Neural cell (in vitro differentiated cells): ENCODE measurements at regions not wholly inside any gene's neighbourhood (a gene's known extent, or its start where the extent isn't known, plus 50 kb on each side); places are given as distances from the start of the nearest gene placed in this dataset.

Experiments used
- H2AFZ ChIP-seq: fragments of 200-600, 300-800 bp; sonication (generic), shearing (Covaris generic); 2 replicates; pipeline ENCODE4 v1.6.0; 2014; ENCODE audit warnings: low read depth, mild to moderate bottlenecking, antibody characterized with exemption, low read length, moderate library complexity
- H3F3A ChIP-seq: fragments of 200-600 bp; shearing (Covaris generic); 2 replicates; pipeline ENCODE4 v1.6.1; 2016; ENCODE audit warnings: mild to moderate bottlenecking, moderate library complexity, mixed read lengths, antibody characterized with exemption, low read length; ENCODE audit not compliant: insufficient read depth, poor library complexity, severe bottlenecking
- H3K27ac ChIP-seq: fragments of 200-600, 300-800 bp; sonication (generic), shearing (Covaris generic); 2 replicates; pipeline ENCODE4 v1.5.1; 2014; ENCODE audit warnings: mild to moderate bottlenecking, low read length, moderate library complexity
- H3K27me3 ChIP-seq: fragments of 300-800, 200-600 bp; sonication (generic), shearing (Covaris generic); 2 replicates; pipeline ENCODE4 v1.6.0; 2014; ENCODE audit warnings: mild to moderate bottlenecking, low read depth, low read length, moderate library complexity; ENCODE audit not compliant: insufficient read depth
- H3K36me3 ChIP-seq: fragments of 300-800, 200-600 bp; sonication (generic), shearing (Covaris generic); 2 replicates; pipeline ENCODE4 v1.5.1; 2014; ENCODE audit warnings: mild to moderate bottlenecking, antibody characterized with exemption, low read length, moderate library complexity; ENCODE audit not compliant: insufficient read depth
- H3K4me2 ChIP-seq: fragments of 300-800, 200-600 bp; sonication (generic), shearing (Covaris generic); 2 replicates; pipeline ENCODE4 v1.6.0; 2014; ENCODE audit warnings: mild to moderate bottlenecking, low read length
- H3K4me3 ChIP-seq: fragments of 300-800, 200-600 bp; sonication (generic), shearing (Covaris generic); 2 replicates; pipeline ENCODE4 v1.5.1; 2014; ENCODE audit warnings: mild to moderate bottlenecking, low read length, moderate library complexity
- H3K79me2 ChIP-seq: fragments of 200-600 bp; shearing (Covaris generic); replicated peaks from 2 replicates; pipeline ENCODE4 v1.6.0; 2014; ENCODE audit warnings: mild to moderate bottlenecking, low read length, moderate library complexity; ENCODE audit not compliant: insufficient read depth
- H3K9ac ChIP-seq: fragments of 300-800, 200-600 bp; sonication (generic), shearing (Covaris generic); 2 replicates; pipeline ENCODE4 v1.6.1; 2016; ENCODE audit warnings: mild to moderate bottlenecking, low read length, mixed read lengths
- H3K9me2 ChIP-seq: fragments of 200-600 bp; shearing (Covaris generic); 2 replicates; pipeline ENCODE4 v1.6.1; 2016; ENCODE audit warnings: mild to moderate bottlenecking, low read length, mixed read lengths; ENCODE audit not compliant: insufficient read depth
- H3K9me3 ChIP-seq: fragments of 200-600, 300-800 bp; sonication (generic), shearing (Covaris generic); 2 replicates; pipeline ENCODE4 v1.6.1; 2016; ENCODE audit warnings: mild to moderate bottlenecking, mixed run types, low read length, moderate library complexity, mixed read lengths
- H4K20me1 ChIP-seq: fragments of 200-600 bp; shearing (Covaris generic); 2 replicates; pipeline ENCODE4 v1.6.1; 2016; ENCODE audit warnings: mild to moderate bottlenecking, mixed run types; ENCODE audit not compliant: insufficient read depth
- CTCF ChIP-seq: fragments of 450-650 bp; IDR thresholded peaks from 2 replicates; pipeline ENCODE4 v1.5.1; 2014; ENCODE audit warnings: antibody characterized with exemption, mild to moderate bottlenecking, moderate library complexity; ENCODE audit not compliant: poor library complexity, severe bottlenecking
- EP300 ChIP-seq: fragments of 450-650 bp; conservative IDR thresholded peaks from 2 replicates; pipeline ENCODE4 v1.6.1; 2014; ENCODE audit warnings: antibody characterized with exemption, mild to moderate bottlenecking, moderate library complexity; ENCODE audit not compliant: poor library complexity, severe bottlenecking
- EZH2 ChIP-seq: fragments of 200-600, 300-800 bp; shearing (Covaris generic), sonication (generic); IDR thresholded peaks from 2 replicates; pipeline ENCODE4 v1.6.1; 2014; ENCODE audit warnings: antibody characterized with exemption, low read length, borderline replicate concordance, mild to moderate bottlenecking; ENCODE audit not compliant: insufficient read depth, poor library complexity, severe bottlenecking
- MXI1 ChIP-seq: fragments of 450-650 bp; conservative IDR thresholded peaks from 2 replicates; pipeline ENCODE4 v1.6.1; 2014; ENCODE audit warnings: antibody characterized with exemption, mild to moderate bottlenecking; ENCODE audit not compliant: poor library complexity, severe bottlenecking
- POLR2AphosphoS5 ChIP-seq: IDR thresholded peaks from 2 replicates; pipeline ENCODE4 v1.6.1; 2012
- RAD21 ChIP-seq: fragments of 450-650 bp; conservative IDR thresholded peaks from 2 replicates; pipeline ENCODE4 v1.6.1; 2014; ENCODE audit warnings: antibody characterized with exemption, mild to moderate bottlenecking, moderate library complexity
- SMC3 ChIP-seq: fragments of 450-650 bp; conservative IDR thresholded peaks from 2 replicates; pipeline ENCODE4 v1.6.1; 2014; ENCODE audit warnings: antibody characterized with exemption, mild to moderate bottlenecking, moderate library complexity; ENCODE audit not compliant: poor library complexity
- TAF1 ChIP-seq: IDR thresholded peaks from 2 replicates; pipeline ENCODE4 v1.6.1; 2012; ENCODE audit warnings: low read depth
- TF ChIP-seq, protein P1 (sequence below): IDR thresholded peaks from 2 replicates; pipeline ENCODE4 v1.6.1; 2012; ENCODE audit warnings: borderline replicate concordance

DNA sequence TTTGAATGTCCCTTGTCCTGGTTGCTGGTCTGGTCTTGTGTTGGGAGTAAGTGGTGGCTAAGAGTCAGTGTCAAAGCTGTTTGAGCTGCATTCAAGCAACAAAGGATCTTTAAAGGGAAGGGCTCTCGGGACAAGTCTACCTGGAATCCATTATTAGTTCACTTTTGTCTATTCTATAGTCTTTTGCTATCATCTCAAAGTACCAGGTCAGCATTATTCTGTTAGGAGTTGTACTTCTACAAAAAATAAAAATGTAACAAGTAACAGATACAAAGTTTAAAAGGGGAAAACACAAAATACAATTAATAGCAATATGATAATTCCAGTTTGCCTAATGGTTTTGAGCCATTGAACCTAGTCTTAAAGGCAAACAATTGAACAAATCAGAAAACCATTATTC is 317.9 kb downstream of the ZNF516 start:
- TF ChIP-seq EZH2: no peak
- TF ChIP-seq, protein P1, sequence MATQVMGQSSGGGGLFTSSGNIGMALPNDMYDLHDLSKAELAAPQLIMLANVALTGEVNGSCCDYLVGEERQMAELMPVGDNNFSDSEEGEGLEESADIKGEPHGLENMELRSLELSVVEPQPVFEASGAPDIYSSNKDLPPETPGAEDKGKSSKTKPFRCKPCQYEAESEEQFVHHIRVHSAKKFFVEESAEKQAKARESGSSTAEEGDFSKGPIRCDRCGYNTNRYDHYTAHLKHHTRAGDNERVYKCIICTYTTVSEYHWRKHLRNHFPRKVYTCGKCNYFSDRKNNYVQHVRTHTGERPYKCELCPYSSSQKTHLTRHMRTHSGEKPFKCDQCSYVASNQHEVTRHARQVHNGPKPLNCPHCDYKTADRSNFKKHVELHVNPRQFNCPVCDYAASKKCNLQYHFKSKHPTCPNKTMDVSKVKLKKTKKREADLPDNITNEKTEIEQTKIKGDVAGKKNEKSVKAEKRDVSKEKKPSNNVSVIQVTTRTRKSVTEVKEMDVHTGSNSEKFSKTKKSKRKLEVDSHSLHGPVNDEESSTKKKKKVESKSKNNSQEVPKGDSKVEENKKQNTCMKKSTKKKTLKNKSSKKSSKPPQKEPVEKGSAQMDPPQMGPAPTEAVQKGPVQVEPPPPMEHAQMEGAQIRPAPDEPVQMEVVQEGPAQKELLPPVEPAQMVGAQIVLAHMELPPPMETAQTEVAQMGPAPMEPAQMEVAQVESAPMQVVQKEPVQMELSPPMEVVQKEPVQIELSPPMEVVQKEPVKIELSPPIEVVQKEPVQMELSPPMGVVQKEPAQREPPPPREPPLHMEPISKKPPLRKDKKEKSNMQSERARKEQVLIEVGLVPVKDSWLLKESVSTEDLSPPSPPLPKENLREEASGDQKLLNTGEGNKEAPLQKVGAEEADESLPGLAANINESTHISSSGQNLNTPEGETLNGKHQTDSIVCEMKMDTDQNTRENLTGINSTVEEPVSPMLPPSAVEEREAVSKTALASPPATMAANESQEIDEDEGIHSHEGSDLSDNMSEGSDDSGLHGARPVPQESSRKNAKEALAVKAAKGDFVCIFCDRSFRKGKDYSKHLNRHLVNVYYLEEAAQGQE: no peak
- TF ChIP-seq TAF1: no peak
- no peak for TF ChIP-seq MXI1
- no peak for TF ChIP-seq SMC3
- no peaks in the 10 kb centered on the region for H3K27me3 ChIP-seq

GRCh38 chr18:76174451-76174850 is 320.6 kb downstream of the ZNF516 start:
- no peak overlapping the region for H3K27ac ChIP-seq
- H2AFZ ChIP-seq: no peak overlapping the region
- no peaks in the 10 kb centered on the region for H4K20me1 ChIP-seq
- H3K4me2 ChIP-seq: no peak overlapping the region
- H3K27me3 ChIP-seq: no peaks in the 10 kb centered on the region
- no peaks in the 10 kb centered on the region for H3K36me3 ChIP-seq
- H3K4me3 ChIP-seq: no peak overlapping the region
- no peaks in the 10 kb centered on the region for H3K9me2 ChIP-seq
- no peaks in the 10 kb centered on the region for H3F3A ChIP-seq
- H3K79me2 ChIP-seq: no peaks in the 10 kb centered on the region
- no peak overlapping the region for H3K9ac ChIP-seq
- no peaks in the 10 kb centered on the region for H3K9me3 ChIP-seq
- TF ChIP-seq SMC3: no peak
- TF ChIP-seq EP300: no peak
- TF ChIP-seq EZH2: no peak
- TF ChIP-seq MXI1: no peak
- TF ChIP-seq TAF1: no peak
- TF ChIP-seq POLR2AphosphoS5: no peak
- TF ChIP-seq, protein P1: no peak
- TF ChIP-seq CTCF: no peak
- TF ChIP-seq RAD21: no peak

More for the DNA sequence above, 317.9 kb downstream of the ZNF516 start:
- Histone ChIP-seq H3K4me2 (no peak overlapping the region), H3K79me2 (no peaks in the 10 kb centered on the region), H3K27ac (no peak overlapping the region), H4K20me1 (no peaks in the 10 kb centered on the region), H3K9me3 (no peaks in the 10 kb centered on the region), H3K9me2 (no peaks in the 10 kb centered on the region), H3K4me3 (no peak overlapping the region), H3K36me3 (no peaks in the 10 kb centered on the region), H2AFZ (no peak overlapping the region), H3K9ac (no peak overlapping the region), H3F3A (no peaks in the 10 kb centered on the region)
